NCI-H128 (cell line): ENCODE measurements at regions not wholly inside any gene's neighbourhood (a gene's known extent, or its start where the extent isn't known, plus 50 kb on each side); places are given as distances from the start of the nearest gene placed in this dataset.
"Not testable (repeated sequence)": the region's sequence is repeated elsewhere in the genome, so short reads cannot be mapped to it uniquely, and the experiment has no call there.

ENCODE experiments used
- DNase-seq: peaks from one replicate; lab custom pipeline; 2025; ENCODE audit not compliant: unreplicated experiment; lab: John Stamatoyannopoulos, UW

DNA sequence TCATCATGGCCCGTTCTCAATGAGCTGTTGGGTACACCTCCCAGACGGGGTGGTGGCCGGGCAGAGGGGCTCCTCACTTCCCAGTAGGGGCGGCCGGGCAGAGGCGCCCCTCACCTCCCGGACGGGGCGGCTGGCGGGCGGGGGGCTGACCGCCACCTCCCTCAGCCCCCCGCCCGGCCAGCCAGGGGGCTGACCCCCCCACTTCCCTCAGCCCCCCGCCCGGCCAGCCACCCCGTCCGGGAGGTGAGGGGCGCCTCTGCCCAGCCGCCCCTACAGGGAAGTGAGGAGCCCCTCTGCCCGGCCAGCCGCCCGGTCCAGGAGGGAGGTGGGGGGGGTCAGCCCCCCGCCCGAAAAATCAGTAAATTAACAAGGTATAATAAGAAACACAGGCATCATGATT lies 678.2 kb downstream of the PLOD2 start:
- not testable (repeated sequence) for DNase-seq

DNA sequence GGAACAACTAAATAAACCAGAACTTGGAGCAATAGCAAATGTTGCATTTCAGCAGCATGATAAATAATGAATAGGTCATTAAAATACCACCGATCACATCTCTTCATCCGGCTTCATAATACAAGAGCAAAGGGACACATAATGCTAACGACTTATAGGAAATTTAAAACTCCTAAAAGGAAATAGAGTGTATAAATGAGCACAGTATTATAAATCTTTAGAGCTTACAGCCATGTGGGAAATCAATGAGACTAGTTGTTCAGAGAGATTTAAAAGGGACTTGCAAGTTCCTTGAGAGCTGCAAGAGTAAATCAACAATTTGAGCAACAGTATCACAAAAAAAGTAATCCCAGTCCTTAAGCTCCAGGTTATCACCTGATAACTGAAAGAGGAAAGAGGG lies 677.0 kb downstream of the PLOD2 start:
- no peak for DNase-seq

DNA sequence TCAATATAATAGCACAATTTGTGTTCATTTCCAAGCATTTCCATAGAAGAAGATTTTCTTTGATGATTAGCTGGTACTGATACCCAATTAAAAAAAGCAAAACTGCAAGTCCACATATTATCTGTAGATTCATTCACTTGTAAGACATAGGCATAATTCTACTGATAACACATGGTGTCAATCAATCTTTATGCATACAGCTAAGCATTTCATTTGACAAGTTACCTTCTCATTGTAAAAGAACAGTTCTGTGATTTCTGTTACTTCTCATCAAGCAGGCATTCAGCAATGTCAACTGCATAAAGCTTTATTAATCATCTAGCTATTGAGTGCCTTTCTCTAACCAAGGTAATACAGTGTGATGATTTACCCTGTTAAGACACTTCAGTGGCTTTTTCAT lies 672.0 kb downstream of the PLOD2 start:
- no peak for DNase-seq

DNA sequence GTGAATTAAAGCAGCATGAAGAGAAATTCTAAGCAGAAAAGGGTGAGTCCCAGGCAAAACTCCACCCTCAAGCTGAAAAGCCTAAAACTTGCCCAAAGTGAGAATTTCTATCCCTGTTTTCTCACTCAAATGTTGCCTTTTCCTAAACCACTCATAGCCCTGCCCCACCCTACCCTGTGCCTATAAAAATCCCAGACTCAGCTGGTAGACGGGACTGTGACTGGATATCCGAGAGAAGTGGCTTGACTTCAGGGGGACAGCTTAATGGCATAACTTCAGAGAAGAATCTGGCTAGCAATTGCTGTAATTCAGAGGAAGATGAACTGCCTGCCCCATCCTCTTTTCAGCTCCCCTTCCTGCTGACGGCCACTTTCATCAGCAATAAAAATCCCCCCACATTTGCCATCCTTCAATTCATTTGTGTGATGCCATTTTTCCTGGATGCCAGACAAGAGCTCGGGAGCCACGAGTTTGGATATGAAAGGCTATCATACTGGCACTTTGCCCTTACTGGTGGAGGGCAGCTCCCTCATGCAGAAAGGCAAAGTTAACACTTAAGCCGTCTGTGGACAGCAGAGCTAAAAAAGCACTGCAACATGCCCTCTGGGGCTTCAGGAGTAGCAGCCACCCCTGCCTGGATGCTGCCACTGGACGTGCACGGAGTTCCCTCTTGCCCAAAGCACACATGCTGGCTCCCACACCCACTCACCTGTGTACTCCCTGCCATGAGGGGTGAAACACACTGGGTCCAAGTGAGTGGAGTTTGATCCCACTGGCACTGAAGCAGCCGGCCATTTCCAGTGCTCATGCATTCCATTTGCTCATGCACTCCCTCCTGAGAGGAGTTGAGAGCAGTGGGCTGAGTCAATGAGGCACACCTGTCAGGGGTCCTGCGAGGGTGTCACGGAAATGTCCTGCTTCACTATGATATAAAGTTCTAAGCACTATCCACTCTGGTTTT lies 670.6 kb downstream of the PLOD2 start:
- no peak for DNase-seq

DNA sequence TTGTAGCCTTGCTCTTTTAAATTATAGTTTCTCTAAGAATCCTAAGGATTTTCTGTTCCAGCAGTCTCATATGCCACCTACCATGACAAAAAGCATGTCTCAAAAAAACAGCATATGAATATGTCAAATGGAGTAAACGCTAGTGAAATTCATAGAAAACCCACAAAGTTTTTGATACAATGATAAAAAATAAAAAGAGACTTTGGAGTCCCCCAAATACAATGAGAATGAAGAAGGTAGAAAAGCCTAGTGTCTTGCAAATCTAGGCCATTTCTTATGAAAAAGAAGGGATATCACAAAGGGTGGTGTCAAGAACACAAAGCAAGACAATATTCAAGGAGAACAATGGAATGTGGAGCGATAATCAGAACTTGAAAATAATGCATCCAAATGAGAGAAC lies 668.5 kb downstream of the PLOD2 start:
- DNase-seq = no peak

DNA sequence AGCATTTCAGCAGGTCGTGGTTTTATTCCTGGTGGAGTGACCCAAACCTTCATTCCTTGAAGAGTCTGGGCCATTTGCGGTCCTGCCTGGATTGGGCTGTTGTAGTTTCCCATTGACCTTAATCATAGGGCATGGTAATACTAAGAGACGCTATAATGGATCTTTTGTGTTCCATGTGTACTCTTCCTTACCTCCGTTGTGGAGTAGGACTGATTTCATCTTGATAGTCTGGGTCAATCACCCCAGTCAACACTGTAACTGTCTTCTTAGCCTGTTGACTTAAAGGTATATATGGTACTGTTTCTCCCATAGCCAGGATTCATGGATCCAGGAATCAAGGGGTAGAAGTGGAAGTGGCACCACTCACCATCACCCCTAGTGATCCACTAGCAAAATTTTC lies 643.6 kb downstream of the PLOD2 start:
- DNase-seq = not testable (repeated sequence)

DNA sequence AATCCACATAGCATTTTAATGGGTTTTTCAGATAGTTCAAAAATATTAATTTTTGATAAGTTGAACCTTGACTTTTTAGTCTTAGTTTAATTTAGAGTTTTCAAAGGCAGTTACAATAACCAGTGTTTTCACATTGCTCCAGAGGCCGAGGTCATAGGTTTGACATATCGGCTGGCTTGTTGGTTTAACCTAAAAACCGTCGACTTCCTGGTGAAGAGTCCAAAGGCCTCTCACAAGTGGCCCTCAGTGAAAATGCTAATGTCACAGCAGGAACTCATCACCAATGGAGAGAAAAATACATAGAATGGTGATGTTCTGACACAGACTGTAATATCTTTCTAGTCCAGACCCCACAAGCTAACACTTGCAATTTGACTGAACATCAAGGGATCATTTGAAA lies 642.3 kb downstream of the PLOD2 start:
- no peak for DNase-seq

DNA sequence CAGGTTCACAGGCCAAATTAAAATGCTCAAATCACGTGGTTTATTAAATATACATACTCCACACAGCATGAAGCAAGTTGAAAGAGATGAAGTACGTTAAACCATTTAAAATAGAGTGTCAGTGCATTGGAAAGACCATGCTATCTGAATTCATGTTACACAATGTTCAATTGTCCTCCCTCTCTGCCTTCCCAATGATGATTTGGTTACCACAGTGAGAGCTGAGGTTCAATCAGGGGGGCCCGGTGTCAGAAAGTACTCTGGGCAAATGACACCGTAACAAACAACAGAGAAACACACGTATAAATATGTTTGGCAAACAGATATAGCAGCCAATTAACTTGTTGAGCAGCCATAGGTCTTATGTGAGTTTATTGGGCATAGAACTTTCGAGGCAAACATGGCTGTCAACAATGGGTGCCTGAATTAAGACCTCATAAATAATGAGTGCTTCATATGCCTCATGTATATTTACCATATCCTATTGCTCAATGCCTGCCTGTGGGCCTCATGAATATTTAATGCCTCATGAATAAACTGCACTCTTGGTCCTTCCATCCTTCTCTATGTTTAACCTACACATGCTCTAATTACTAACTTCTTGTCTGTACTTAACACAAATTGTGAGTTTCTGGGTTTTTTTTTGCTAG lies 641.5 kb downstream of the PLOD2 start:
- DNase-seq = no peak

DNA sequence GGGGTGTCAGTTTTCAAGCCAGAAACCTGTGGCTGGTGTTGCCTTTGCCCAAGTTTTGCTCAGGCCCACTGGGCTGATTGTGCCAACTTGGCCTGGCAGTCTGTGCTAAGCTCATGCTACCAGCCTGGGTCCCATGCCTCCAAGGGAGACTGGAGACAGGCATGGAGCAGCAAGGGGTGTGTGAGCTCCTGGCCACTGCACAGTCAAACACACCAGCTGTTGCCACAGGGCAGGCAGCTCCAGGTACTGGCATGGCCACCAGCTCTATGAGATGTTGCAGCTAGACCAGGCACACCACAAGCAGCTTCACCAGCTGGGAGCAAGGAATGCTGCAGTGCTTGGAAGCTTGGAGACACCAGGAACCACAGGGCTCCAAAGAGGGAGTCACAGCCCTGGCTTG lies 638.8 kb downstream of the PLOD2 start:
- no peak for DNase-seq

DNA sequence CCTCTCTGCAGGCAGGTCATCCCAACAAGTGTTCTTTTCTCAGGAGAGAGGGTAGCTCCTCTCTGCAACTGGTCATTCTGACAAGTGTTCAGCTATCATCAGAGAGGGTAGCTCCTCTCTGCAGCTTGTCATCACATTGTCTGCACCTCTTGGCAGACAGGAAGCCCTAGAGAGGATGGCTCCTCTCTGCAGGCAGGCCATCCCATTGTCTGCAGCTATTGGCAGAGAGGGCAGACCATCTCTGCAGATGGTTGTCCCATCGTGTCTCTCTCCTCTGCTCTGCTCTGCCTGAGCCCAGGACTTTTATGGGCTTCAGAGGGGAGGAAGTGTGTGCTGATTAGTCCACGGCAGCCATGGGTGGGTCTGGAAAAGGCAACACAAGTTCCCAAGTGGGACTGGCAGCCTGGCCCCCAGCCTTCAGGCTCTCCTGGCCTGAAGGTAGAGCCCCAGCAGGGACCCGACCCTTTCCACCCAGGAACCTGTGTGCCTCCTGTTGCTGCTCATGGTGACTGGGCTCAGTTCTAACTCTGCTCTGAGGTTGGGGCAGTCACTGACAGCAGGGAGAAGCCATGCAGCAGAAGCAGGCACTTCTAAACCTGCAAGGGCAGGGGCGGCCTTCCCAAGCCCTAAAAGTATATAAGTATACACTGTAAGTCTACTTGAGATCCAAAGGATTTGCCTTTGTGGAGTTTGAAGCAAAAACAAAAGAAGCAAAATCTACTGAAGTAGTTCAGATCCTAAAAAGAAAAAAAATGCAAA lies 637.9 kb downstream of the PLOD2 start:
- no peak for DNase-seq

DNA sequence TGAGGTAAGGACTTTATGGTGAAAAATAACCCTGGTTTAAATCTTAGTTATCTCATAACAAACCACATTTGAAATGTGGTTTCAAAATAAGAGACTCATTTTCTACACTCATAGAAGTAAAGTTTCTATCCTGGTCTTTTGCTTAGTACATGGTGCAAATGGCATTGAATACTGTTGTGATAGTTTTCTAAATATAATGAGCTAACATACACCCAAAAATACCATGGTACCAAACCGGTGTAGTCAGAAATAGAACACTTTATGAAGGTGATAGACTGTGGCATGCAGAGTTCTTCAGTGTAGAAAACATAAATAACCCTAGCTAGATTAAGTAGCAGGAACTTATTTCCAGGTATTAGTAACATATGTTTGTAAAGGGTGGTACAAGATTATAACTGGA lies 629.4 kb downstream of the PLOD2 start:
- DNase-seq = no peak

DNA sequence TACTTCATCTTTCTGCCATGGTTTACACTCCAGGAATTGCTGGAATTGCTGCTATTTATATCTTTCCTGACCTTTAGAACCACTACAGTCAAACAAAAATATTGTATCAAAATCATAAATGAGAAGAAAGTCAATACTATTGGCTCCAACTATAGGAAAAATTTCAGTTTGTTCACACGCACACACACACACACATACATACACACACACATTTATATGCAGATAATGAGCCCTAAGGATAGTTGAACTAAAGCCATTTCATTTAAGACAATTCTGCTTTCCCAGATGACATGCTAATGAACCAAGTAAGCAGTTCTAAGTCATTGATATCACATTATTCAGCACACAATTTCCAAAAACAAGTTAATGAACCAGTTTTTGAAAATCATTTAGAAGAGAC lies 627.3 kb downstream of the PLOD2 start:
- no peak for DNase-seq

DNA sequence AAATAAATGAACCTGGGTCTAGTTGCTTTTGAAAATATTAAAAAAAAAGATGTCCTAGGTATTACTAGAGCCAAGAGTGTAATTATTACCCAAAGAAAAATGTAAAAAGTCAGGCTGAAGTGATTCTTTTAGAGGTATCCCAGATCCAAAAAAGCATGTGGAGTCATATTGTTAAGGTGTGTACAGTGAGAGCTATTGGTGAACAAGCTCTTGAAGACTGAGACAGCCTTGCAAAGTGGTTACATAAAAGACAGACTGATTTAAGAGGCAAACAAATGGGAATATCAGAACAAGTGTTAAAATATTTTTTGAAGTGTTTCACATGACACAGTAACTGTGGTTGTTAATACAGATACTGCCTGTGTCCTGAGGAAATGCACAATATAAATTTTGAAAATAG lies 624.5 kb downstream of the PLOD2 start:
- DNase-seq = no peak

DNA sequence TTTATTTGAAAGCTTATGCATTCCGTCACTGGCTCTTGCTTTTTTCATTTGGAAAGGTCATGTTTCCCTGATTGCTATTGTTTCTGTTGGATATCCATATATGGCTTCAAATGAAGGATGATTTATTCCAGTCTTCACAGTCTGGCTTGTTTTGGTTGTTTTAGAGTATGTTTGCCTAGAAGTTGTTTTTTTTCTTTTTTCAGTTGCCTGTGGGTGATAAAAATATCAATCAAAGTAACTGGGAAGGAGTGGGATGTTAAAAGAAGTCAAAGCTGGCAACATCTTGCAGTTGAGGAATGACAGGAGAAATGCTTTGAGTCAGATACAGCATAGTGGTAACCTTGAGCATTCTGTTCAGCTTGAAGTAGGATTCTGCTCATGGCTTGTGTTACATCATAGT lies 610.5 kb downstream of the PLOD2 start:
- DNase-seq = no peak

DNA sequence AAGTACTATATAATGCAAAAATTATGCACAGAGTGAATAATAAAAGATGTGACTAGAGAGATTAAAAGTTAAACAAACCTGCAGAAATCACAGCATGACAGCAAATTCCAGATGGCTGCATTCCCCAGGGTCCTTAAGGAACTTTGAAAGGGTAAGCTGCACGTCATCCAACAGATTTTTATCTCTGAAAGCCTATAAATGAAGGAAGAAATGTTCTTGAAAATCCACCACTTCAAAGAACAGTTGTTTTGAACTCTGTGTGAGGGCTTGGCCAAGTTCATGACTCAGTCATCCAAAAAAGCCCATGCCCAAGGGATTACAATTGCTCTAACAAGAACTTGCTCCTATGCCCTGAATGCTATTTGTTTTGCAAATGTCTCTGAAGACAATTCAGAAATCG lies 603.6 kb downstream of the PLOD2 start:
- DNase-seq = no peak

DNA sequence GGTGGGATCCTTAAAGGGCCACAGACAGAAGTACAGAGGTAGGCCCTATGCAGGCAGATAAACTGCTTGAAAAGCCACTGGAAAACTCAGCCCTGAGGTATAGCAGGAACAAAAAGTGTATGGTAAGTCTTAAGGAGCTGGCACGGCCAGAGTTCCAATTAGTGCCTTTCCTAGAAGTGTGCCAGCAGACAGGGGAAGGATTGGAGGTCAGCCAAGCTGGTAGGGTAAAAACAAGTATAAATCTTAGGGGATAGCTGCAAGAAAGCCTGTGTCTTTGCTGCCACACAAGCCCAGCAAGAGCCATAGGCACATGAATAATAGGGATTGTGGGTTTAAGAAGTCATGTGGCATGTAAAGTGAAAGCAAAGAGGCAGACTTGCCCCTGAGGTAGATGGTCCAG lies 582.5 kb downstream of the PLOD2 start:
- DNase-seq = no peak

DNA sequence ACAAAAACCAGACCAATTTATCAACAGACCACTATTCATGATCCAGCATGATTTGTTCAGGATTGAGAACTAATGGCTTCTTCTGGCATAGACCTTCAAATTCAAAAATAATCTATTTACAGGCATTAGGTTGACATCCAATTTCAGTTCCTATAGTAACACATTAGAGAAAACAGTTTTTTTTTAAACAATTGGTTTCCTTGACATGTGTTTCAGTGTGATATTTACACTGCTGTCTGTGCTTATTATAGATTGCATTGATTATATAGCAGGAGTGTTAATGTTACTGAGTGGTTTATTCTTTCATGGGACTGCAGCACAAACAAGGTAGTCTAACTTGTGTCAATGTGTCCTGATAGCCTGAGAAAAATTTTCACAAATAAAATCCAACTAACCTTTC lies 579.3 kb downstream of the PLOD2 start:
- no peak for DNase-seq

DNA sequence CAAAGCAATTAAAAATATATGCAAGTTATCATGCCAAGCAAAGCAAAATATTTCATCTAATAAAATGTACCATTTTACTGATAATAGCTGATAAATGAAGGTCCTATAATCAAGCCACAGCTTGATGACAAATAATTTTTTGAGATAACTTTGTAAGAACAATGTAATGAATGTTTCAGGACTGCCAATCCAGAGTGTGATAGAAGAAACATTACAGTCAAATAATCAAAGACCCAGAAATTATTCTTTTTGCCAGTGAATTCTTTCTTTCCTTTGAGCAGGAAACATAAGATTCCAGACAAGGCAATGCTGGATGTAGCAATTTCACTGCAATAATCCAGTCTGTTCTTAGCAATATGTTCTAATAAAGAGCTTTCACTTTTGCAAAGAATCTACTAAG lies 556.1 kb downstream of the PLOD2 start:
- no peak for DNase-seq

DNA sequence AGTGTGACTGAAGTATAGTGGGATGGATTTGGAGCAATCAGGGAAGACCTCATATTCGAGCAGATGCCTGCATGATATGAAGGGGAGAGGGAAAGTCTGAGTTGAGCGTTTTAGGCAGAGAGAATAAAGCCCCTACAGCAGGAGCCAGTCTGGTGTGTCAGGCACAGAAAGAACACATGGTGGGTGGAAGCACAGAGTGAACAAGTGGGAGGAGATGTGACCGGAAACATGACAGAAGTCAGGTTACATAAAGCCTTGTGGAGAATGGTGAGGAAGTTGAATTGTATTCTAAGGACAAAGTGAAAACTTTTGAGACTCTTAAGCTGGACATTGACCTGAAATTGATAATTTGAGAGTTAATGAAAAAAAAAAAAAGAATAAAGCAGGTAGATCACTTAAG lies 541.0 kb downstream of the PLOD2 start:
- DNase-seq = no peak

DNA sequence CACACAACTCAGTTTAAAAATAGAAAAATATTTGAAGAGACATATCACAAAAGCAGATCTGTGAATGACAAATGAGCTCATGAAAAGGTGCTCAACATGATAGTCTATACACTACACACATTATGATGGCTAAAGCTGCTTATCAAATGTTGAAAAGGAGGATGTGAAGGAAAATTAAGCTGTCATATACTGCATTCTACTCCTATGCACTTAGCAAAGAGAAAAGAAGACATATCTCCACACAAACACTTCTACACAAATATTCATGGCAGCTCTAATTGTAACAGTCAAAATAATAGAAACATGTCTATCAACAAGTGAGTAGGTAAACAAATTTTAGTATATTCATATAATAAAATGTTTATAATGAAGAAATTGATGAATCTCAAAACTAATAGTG lies 540.5 kb downstream of the PLOD2 start:
- no peak for DNase-seq

DNA sequence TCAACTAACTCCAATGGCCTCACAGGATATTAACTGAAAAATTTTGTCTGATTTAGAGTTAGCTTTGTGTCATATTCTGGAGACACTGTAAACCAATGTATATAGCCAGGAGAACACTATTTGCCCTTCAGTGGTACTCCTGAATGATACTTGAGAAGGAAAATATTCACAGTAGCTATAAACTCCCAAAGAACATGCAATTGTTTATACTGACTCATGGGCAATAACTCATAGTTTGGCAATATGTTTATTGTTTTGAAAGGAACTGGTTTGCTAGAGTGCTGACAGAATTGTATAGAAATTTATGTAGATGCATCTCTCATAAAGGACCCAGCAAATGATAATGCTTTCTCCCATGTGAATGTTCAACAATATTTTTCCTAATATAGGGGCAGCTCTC lies 537.6 kb downstream of the PLOD2 start:
- no peak for DNase-seq

DNA sequence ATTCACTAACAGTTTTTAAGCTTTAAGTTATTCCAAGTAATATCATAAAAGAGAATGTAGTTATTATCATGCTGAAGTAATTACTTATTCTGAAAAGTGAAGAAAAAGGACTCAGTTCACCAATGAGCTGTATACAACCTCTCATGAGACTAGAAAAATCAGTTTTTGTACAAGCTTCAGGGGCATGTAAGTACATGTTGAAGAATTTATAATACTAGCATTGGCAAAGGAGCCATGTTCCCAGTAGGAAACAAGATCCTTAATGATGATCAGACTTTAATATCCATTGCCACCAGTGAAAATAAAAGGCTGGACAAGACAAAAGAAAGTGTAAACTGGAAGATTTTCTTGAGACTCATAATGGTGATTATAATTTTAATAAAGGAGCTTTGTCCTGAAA lies 532.8 kb downstream of the PLOD2 start:
- no peak for DNase-seq
